ENCODE measurements at regions not wholly inside any gene's neighbourhood (a gene's known extent, or its start where the extent isn't known, plus 50 kb on each side); places are given as distances from the start of the nearest gene placed in this dataset.
"Not testable (repeated sequence)": the region's sequence is repeated elsewhere in the genome, so short reads cannot be mapped to it uniquely, and the experiment has no call there.

DNA sequence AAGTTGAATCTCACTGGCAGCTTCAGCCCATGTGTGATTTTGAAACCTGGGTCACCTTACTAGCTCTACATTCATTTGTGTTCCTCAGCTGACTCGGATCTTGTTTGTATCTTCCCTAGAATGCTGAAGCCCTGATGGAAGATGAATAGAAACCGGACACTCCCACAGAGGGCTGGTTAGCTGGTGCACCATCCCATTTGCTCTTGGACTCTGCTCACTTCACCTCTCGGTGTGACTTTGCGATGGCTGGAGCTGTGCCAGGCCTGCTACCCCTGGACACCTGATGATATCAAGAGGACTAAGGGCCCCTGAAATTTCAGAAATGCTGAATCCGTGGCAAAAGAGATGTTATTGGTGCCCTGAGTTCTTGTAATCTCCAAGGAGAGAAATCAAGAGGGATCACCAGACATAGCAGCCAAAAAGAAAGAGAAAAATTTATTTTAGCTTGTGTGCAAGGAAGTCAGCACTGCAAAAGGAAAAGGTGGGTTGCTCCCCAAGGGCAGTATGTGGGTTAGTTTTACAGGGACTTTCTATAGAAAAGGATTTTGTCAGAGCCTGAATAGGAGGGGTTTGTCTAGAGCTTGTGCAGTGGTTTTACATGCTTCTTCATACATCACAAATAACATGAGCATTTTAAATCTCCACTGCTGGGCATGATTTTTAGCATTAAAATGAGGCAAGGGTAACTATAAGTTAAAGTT lies 426.3 kb upstream of the NOX3 start:
- no peak for TF ChIP-seq ZNF274 (IDR thresholded peaks at IDR 0.05; ENCODE audit: low read depth, low read length)
- H3K4me3 ChIP-seq (ENCODE audit: low read length), result peak overlapping the region; percentile 33; the same call in 1 of the 2 replicates

DNA sequence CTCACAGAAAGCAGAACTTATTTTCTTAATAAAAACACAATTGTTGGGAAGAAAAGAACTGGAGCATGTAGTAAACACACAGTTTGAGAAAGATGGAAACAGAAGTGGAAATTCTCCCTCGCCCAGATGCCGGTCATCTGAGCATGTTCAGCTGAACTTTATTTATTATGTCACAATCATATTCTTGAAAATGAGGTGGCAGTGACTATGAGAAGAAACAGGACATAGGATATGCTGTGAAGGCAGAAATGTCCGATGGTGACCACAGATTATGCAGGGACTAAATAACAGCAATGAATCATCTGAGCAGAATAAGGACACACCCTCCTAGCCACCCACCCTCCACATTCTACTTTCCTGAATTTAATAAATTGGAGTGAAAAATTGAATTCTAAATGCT lies 425.3 kb upstream of the NOX3 start:
- no peak overlapping the region for H3K4me3 ChIP-seq (ENCODE audit: low read length)
- no peak for TF ChIP-seq ZNF274 (IDR thresholded peaks at IDR 0.05; ENCODE audit: low read depth, low read length)

DNA sequence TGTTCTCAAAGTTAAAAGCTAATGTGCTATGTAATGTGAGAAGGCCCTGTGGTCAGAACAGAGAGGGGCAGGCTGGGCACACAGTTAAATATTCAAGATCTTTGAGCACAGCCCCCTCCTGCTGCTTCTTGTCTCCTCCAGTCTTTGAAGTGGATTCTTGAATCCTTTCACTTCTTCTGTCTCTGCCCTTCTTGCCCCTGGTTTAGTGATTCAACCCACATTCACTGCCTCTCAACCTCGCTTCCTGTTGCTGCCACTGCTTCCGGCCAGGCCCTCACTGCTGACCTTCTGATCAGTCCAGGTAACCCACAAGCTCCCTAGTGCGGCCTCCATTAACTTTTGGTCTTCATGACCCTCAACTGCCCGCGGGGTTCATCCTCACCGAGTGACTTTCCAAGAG lies 417.3 kb upstream of the NOX3 start:
- no peak for TF ChIP-seq ZNF274 (IDR thresholded peaks at IDR 0.05; ENCODE audit: low read depth, low read length)
- H3K4me3 ChIP-seq (ENCODE audit: low read length), result no peak overlapping the region

DNA sequence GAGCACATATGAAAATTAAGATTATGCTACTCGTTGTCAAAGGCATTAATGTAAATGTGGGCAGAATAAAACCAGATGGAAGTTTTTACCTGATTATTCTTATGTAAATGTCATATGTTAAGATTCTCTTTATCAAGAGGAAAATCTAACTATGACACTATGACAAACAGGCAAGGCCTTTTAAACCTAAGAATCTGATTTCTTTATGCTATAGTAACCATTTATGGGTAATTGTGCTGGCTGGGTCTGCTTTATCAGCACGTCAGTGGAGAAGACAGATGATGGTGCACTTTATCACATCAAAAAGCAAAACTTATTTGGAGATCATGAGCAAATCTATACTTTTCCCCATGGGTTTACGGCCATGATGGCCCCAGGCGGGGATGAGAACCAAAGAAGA lies 412.0 kb upstream of the NOX3 start:
- no peak for TF ChIP-seq ZNF274 (IDR thresholded peaks at IDR 0.05; ENCODE audit: low read depth, low read length)
- H3K4me3 ChIP-seq (ENCODE audit: low read length), result no peak overlapping the region

DNA sequence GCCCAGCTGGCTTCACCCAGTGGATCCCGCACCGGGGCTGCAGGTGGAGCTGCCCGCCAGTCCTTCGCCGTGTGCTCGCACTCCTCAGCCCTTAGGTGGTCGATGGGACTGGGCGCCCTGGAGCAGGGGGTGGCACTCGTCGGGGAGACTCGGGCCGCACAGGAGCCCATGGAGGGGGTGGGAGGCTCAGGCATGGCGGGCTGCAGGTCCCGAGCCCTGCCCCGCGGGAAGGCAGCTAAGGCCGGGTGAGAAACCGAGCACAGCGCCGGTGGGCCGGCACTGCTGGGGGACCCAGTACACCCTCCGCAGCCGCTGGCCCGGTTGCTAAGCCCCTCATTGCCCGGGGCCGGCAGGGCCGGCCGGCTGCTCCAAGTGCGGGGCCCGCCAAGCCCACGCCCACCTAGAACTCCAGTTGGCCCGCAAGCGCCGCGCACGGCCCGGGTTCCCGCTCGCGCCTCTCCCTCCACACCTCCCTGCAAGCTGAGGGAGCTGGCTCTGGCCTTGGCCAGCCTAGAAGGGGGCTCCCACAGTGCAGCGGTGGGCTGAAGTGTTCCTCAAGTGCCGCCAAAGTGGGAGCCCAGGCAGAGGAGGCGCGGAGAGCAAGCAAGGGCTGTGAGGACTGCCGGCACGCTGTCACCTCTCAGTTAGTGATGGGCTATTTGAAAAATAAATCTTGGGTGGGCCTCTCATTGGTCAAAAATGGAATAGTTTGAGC lies 411.2 kb upstream of the NOX3 start:
- H3K4me3 ChIP-seq (ENCODE audit: low read length), result not testable (repeated sequence)

DNA sequence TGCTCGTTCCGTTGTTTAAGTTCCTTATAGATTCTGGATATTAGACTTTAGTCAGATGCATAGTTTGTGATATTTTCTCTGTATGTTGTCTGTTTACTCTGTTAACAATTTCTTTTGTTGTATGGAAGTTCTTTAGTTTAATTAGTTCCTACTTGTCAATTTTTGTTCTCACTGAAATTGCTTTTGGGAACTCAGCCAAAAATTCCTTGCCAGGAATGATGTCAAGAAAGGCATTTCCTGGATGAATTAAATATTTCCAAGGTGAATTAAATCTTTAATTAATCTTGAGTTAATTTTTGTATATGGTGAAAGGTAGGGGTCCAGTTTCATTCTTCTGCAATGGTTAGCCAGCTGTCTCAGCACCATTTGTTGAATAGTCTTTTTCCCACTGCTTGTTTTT lies 406.2 kb upstream of the NOX3 start:
- no peak overlapping the region for H3K4me3 ChIP-seq (ENCODE audit: low read length)
- TF ChIP-seq ZNF274 (IDR thresholded peaks at IDR 0.05; ENCODE audit: low read depth, low read length), result no peak

DNA sequence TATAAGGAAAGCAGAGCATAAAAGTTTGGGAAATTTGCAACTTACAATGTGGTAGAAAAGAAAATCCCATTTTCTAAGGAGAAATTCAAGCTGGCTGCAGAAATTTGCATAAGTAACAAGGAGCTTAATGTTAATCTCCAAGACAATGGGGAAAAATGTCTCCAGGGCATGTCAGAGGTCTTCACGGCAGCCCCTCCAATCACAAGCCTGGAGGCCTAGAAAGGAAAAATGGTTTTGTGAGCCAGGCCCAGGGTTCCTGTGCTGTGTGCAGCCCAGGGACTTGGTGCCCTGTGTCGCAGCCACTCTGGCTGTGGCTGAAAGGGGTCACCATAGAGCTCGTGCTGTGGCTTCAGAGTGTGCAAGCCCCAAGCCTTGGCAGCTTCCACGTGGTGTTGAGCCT lies 403.3 kb upstream of the NOX3 start:
- H3K4me3 ChIP-seq (ENCODE audit: low read length), result not testable (repeated sequence)

DNA sequence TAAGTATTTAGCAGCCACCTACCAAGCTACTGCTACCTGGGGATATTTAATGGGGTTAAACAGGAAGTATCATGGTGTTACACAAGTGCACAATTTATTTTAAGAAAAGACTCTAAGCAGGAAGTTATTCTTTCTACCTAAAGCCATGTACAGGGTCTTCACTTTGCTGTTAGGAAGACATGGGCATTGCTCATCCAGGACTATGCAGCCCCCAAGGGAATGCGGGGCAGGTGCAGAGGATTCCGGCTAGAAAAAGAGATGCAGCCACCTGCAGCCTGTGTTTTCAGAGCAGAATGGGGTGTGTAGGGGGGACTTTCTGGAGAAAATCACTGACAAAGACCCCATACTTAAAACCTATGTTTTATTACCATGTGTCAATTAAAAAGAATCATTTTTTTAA lies 399.1 kb upstream of the NOX3 start:
- no peak for TF ChIP-seq ZNF274 (IDR thresholded peaks at IDR 0.05; ENCODE audit: low read depth, low read length)
- no peak overlapping the region for H3K4me3 ChIP-seq (ENCODE audit: low read length)

DNA sequence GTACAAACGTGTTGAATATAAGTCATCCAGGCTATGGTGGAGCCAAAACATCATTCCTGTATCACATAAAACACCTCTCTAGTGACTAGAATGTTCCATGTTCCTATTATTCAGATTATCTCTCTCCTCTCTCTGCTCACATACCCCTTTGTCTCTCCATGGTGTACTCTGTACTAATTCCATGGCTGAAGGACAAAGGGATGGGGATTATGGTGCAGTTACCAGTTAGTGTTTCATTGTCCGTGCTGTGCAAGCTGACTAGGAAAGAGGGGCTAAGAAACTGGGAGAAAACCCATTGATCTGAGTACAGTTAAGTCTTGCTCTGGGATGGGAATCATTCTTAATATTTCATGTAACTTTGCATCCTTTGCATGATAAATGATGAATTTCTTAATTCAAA lies 397.4 kb upstream of the NOX3 start:
- TF ChIP-seq ZNF274 (IDR thresholded peaks at IDR 0.05; ENCODE audit: low read depth, low read length), result no peak
- H3K4me3 ChIP-seq (ENCODE audit: low read length), result no peak overlapping the region

DNA sequence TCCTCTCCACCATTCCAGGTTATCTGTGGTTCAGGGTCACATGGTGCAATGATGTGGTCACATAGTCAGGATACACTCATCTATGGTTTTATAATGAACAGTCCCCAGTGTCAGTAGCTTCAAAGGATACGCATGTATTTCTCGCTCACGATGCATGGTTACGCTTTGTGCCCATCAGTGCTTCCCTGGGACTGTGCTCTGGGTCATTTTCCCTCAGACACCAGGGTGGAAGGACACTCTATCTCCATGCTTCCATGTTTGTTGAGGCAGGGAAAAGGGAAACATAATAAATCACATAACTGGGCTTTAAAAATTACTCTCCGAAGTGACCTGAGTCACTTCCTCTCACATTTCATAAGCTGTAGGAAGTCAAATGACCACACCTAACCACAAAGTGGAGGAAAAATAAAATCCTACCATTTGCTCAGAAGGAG lies 394.8 kb upstream of the NOX3 start:
- no peak overlapping the region for H3K4me3 ChIP-seq (ENCODE audit: low read length)
- TF ChIP-seq ZNF274 (IDR thresholded peaks at IDR 0.05; ENCODE audit: low read depth, low read length), result no peak

DNA sequence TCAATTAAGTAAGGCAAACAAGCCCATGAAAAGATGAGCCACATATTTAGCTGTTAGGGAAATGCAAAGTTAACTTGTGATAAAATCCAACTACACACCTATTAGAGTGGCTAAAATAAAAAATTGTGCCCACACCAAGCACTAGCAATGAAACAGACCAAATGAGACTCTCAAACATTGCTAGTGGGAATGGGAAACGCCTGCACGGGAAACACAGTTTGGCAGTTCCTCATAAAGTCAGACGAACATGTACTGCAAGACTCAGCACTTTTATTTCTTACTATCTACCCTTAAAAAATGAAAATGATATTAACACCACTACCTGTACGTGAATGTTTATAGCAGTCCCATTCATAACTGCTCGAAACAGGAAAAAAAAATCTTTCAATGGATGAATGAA lies 392.1 kb upstream of the NOX3 start:
- no peak for TF ChIP-seq ZNF274 (IDR thresholded peaks at IDR 0.05; ENCODE audit: low read depth, low read length)
- H3K4me3 ChIP-seq (ENCODE audit: low read length), result no peak overlapping the region

DNA sequence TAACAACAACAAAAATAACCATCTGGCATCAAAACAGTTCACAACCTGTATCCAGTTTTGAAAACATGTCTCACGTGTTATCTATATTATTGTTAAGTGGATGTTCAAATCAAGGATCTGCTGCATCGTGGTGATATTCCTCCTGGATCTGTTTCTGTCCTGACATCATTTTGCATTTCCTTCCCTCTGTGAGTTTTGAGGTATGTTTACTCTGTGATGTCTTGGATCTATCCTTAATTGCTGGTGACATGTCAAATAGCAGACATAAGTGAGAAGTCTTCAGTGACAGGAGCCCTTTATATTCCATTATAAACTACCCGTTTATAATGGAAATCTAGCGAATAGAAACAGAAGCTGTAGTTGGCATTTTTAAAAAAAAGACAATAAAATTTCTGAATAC lies 381.8 kb upstream of the NOX3 start:
- no peak overlapping the region for H3K4me3 ChIP-seq (ENCODE audit: low read length)
- TF ChIP-seq ZNF274 (IDR thresholded peaks at IDR 0.05; ENCODE audit: low read depth, low read length), result no peak

DNA sequence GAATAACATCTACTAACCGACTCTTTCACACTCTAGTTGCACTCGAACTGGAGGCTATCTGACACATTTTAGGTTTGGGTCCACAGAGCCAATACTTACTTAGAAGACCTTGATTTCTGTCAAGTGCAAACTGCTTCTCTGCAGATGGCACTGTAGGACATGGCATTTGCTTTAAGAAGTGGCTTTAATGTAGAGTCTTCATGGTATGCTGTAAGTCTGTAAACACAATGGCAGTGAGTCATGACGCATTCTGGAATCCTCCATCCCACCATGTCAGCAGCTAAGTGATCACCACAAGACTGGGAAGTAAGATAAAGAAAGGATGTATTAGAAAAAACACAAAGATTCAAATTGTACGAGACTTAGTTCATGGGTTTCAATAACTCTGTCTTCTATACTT lies 377.0 kb upstream of the NOX3 start:
- no peak for TF ChIP-seq ZNF274 (IDR thresholded peaks at IDR 0.05; ENCODE audit: low read depth, low read length)
- H3K4me3 ChIP-seq (ENCODE audit: low read length), result no peak overlapping the region

DNA sequence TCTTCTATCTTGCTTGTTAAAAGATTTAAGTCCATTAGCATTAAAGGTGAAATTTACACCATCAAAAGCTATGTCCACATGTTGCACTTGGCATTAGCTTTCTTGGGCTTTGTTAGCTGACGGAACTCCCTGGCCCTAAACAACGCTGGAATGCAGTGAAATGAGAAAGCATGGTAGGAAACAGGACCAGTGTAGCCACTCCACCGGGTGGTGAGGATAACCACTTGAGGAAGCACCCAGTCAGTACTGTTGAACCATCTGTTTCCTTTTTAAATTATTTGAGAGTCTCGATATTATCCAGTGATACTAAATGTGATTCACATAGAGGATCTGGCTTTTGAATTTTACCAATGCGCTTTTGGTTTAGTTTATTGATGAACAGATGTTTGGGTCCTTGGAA lies 374.9 kb upstream of the NOX3 start:
- no peak for TF ChIP-seq ZNF274 (IDR thresholded peaks at IDR 0.05; ENCODE audit: low read depth, low read length)
- no peak overlapping the region for H3K4me3 ChIP-seq (ENCODE audit: low read length)

DNA sequence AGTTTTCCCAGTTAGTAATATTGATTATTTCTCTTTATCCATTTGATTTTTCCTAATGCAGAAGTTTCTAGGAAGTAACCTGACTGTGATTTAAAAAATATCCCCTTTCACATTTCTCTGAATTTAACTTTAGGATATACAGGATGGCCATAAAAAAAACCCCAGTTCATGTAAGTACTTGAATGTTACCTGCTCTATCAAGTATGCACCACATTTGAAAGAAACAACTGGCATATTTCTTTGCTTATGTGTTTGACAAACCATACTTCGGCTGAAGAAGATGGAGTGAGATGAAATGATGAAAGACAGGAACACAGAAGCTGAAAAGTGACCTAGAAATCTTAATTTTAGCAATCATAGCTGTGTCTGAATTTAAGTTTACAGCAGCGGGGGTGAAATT lies 374.0 kb upstream of the NOX3 start:
- no peak for TF ChIP-seq ZNF274 (IDR thresholded peaks at IDR 0.05; ENCODE audit: low read depth, low read length)
- H3K4me3 ChIP-seq (ENCODE audit: low read length), result no peak overlapping the region

DNA sequence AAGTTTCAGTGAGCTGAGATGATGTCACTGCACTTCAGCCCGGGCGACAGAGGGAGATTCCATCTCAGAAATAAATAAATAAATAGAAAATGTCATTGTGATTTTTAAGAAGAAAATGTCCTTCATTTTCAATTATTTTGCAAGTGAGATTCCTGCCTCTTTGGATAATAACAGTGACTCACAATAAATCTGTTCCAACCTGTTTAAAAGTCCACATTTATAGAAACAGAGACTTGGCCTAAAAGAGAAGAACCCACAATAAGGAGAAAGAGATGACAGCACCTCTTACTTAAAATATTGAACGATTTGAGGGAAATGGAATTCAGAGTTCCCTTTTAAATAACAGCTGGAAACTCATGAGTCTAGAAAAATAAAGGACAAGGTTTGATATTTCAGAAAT lies 373.4 kb upstream of the NOX3 start:
- H3K4me3 ChIP-seq (ENCODE audit: low read length), result no peak overlapping the region
- no peak for TF ChIP-seq ZNF274 (IDR thresholded peaks at IDR 0.05; ENCODE audit: low read depth, low read length)
